Endothelial cell of umbilical vein (primary cell): ENCODE measurements at regions not wholly inside any gene's neighbourhood (a gene's known extent, or its start where the extent isn't known, plus 50 kb on each side); places are given as distances from the start of the nearest gene placed in this dataset.

Experiments
- BruUV-seq: library from RNA; stranded (reverse); fragments of 400-500 nt; replicated peaks from 2 replicates; lab custom pipeline; 2021; lab: Mats Ljungman, UMichigan
- CTCF ChIA-PET: fragments of 300-600, 350-600 bp; sonication (Branson Sonifier 250); formaldehyde crosslinking; loops from one replicate; lab custom pipeline; 2021; ENCODE audit warnings: antibody characterized with exemption, inconsistent platforms; lab: Charles Lee
- POLR2A ChIA-PET: fragments of 300-600, 350-600 bp; sonication (Branson Sonifier 250); formaldehyde crosslinking; loops from one replicate; lab custom pipeline; 2021; ENCODE audit warnings: antibody characterized with exemption, inconsistent platforms; lab: Charles Lee
- DNase-seq: peaks from one replicate; pipeline ENCODE4 v3.0.0-alpha.2; 2011; ENCODE audit warnings: low read depth, low spot score
- FAIRE-seq: peaks from 2 replicates; lab custom pipeline; 2011; peaks lifted over from hg19 to GRCh38; lab: Jason Lieb, UNC
- H2AFZ ChIP-seq: 2 replicates; pipeline ENCODE4 v1.6.0; 2012; ENCODE audit warnings: low read depth, low read length, control low read depth, inconsistent platforms
- H3K27ac ChIP-seq: 2 replicates; pipeline ENCODE4 v1.5.1; 2011; ENCODE audit warnings: low read depth, mild to moderate bottlenecking, control low read depth, low read length, moderate library complexity; ENCODE audit not compliant: insufficient read depth
- H3K27me3 ChIP-seq, 2 experiments: 2 replicates each; pipeline versions ENCODE4 v1.6.0 to v1.6.1; 2011; ENCODE audit warnings: low read length in 2 of 2, mixed read lengths in 1 of 2; ENCODE audit not compliant: control insufficient read depth in 2 of 2, insufficient read depth in 2 of 2
- H3K36me3 ChIP-seq, 2 experiments: 2 replicates in 1 of 2; 3 replicates in 1 of 2; pipeline ENCODE4 v1.5.1; 2011; ENCODE audit warnings: low read length in 2 of 2, mild to moderate bottlenecking in 1 of 2, moderate library complexity in 1 of 2; ENCODE audit not compliant: control insufficient read depth in 2 of 2, insufficient read depth in 2 of 2; ENCODE audit errors: extremely low read depth in 1 of 2
- H3K4me1 ChIP-seq: 3 replicates; pipeline ENCODE4 v1.5.1; 2011; ENCODE audit warnings: mild to moderate bottlenecking, low read length; ENCODE audit not compliant: control insufficient read depth, insufficient read depth; ENCODE audit errors: extremely low read depth
- H3K4me2 ChIP-seq: 2 replicates; pipeline ENCODE4 v1.6.1; 2011; ENCODE audit warnings: low read length, control low read depth, mixed read lengths; ENCODE audit not compliant: insufficient read depth
- H3K4me3 ChIP-seq, 3 experiments: fragments of 200-600 bp in 1 of 3; sonication (generic), shearing (Covaris generic) in 1 of 3; replicated peaks in 1 of 3; 2 replicates each; pipeline ENCODE4 v1.5.1; 2011 to 2016; ENCODE audit warnings: control low read depth in 3 of 3, low read length in 3 of 3, mild to moderate bottlenecking in 2 of 3, inconsistent platforms in 1 of 3, low read depth in 1 of 3, moderate library complexity in 1 of 3; ENCODE audit not compliant: insufficient read depth in 1 of 3
- H3K79me2 ChIP-seq: 2 replicates; pipeline ENCODE4 v1.6.0; 2012; ENCODE audit warnings: low read length, inconsistent platforms; ENCODE audit not compliant: control insufficient read depth, insufficient read depth
- H3K9ac ChIP-seq: replicated peaks from 2 replicates; pipeline ENCODE3; 2011; ENCODE audit warnings: low read length, control low read depth; ENCODE audit not compliant: insufficient read depth; ENCODE audit errors: extremely low read depth
- H3K9me1 ChIP-seq: replicated peaks from 3 replicates; pipeline ENCODE4 v1.6.0; 2011; ENCODE audit warnings: mild to moderate bottlenecking, low read length; ENCODE audit not compliant: control insufficient read depth, insufficient read depth; ENCODE audit errors: extremely low read depth
- H3K9me3 ChIP-seq: replicated peaks from 2 replicates; pipeline ENCODE4 v1.5.1; 2012; ENCODE audit warnings: low read length, inconsistent platforms; ENCODE audit not compliant: control insufficient read depth, insufficient read depth
- H4K20me1 ChIP-seq: replicated peaks from 2 replicates; pipeline ENCODE3; 2011; ENCODE audit warnings: mild to moderate bottlenecking, low read length; ENCODE audit not compliant: control insufficient read depth, insufficient read depth; ENCODE audit errors: extremely low read depth
- CTCF ChIP-seq, 2 donors: IDR thresholded peaks; 1 replicate in 1 of 2; 2 replicates in 1 of 2; pipeline ENCODE4 v1.5.1; 2011; ENCODE audit warnings: low read length in 2 of 2, mild to moderate bottlenecking in 2 of 2, moderate library complexity in 2 of 2, control low read depth in 1 of 2, inconsistent platforms in 1 of 2, low read depth in 1 of 2; ENCODE audit not compliant: insufficient read depth in 1 of 2; ENCODE audit errors: extremely low read depth in 1 of 2
- EZH2 ChIP-seq: IDR thresholded peaks from 2 replicates; pipeline ENCODE4 v1.6.1; 2012; ENCODE audit warnings: borderline replicate concordance, low read depth, mild to moderate bottlenecking, moderate library complexity, low read length, inconsistent platforms; ENCODE audit not compliant: severe bottlenecking
- FOS ChIP-seq: IDR thresholded peaks from 2 replicates; pipeline ENCODE4 v1.6.1; 2011; ENCODE audit warnings: mild to moderate bottlenecking, low read length, moderate library complexity, borderline replicate concordance; ENCODE audit not compliant: insufficient read depth
- GATA2 ChIP-seq: IDR thresholded peaks from 2 replicates; pipeline ENCODE4 v1.7.0; 2011; ENCODE audit warnings: low read depth, mild to moderate bottlenecking, moderate library complexity, mixed read lengths, low read length; ENCODE audit not compliant: insufficient read length, insufficient read depth
- JUN ChIP-seq: IDR thresholded peaks from 2 replicates; pipeline ENCODE4 v1.6.1; 2011; ENCODE audit warnings: borderline replicate concordance, low read depth; ENCODE audit not compliant: insufficient read length, insufficient read depth
- MAX ChIP-seq: IDR thresholded peaks from 2 replicates; pipeline ENCODE4 v1.6.1; 2011; ENCODE audit not compliant: insufficient read depth, insufficient read length
- MYC ChIP-seq: IDR thresholded peaks from one replicate; pipeline ENCODE4 v1.6.1; 2011; ENCODE audit warnings: mild to moderate bottlenecking, low read depth, low read length
- POLR2A ChIP-seq: IDR thresholded peaks from 2 replicates; pipeline ENCODE4 v1.6.1; 2012; ENCODE audit warnings: low read depth, mild to moderate bottlenecking, control low read depth, low read length
- POLR2AphosphoS5 ChIP-seq: IDR thresholded peaks from 2 replicates; pipeline ENCODE4 v1.6.1; 2012; ENCODE audit warnings: low read depth, mild to moderate bottlenecking, control low read depth, low read length, moderate library complexity; ENCODE audit not compliant: insufficient read depth
- dilution Hi-C: fragments of 300-500 bp; cut with MboI; formaldehyde crosslinking; loops from one replicate; pipeline ENCODE4 v1.15.0; 2019; ENCODE audit warnings: low sequenced_read_pairs; ENCODE audit not compliant: extremely low pct_ligation_motif_present
- intact Hi-C: fragments of 100-400 bp; cut with micrococcal nuclease; formaldehyde crosslinking; loops from one replicate; pipeline ENCODE4 v1.10.0; 2022

GRCh38 chr2:188765522-188766470 lies 208.4 kb upstream of the COL3A1 start:
- Histone ChIP-seq H3K4me2 (no peak overlapping the region), H3K79me2 (no peaks in the 10 kb centered on the region), H3K4me1 (no peaks in the 10 kb centered on the region), H3K9me1 (peaks cover 2% of the 10 kb centered on the region), H3K4me3 (no peak overlapping the region), H3K9me3 (no peaks in the 10 kb centered on the region), H2AFZ (no peak overlapping the region), H3K27ac (no peak overlapping the region), H3K36me3 (no peaks in the 10 kb centered on the region), H3K27me3 (no peaks in the 10 kb centered on the region), H3K9ac (no peak overlapping the region), H4K20me1 (no peaks in the 10 kb centered on the region)
- dilution Hi-C loops, result no loop called here
- ChIA-PET CTCF (interaction anchor here (0.6 to 3.7 kb wide), 10 partner anchors 23 to 646 kb away, joined by 3 to 28 read pairs (median 4); partner anchors contain the start of gene COL3A1), POLR2A (no interaction called here)
- FAIRE-seq (no peak), DNase-seq (peak; percentile 86)
- no TSS peak for BruUV-seq
- TF ChIP-seq EZH2 (no peak), POLR2A (no peak), MYC (no peak), CTCF (IDR thresholded peaks at IDR 0.05; ENCODE audit: extremely low read depth in 1 of 2, insufficient read depth in 1 of 2, low read depth in 1 of 2, low read length in 2 of 2) (peak; percentile 50 to 58), GATA2 (no peak), JUN (no peak), MAX (no peak), FOS (no peak), POLR2AphosphoS5 (no peak)
- intact Hi-C loops, result loop anchor here (1.0 to 2.0 kb wide), 3 partner anchors 211 to 647 kb away; no protein-coding TSS in a partner anchor
